HG03460 (cell line): ENCODE measurements at regions not wholly inside any gene's neighbourhood (a gene's known extent, or its start where the extent isn't known, plus 50 kb on each side); places are given as distances from the start of the nearest gene placed in this dataset.

ENCODE experiments used
- ATAC-seq: cut with Tn5 transposase; IDR thresholded peaks from one replicate; pipeline ENCODE4 v1.9.1; 2021; ENCODE audit not compliant: unreplicated experiment

- no peak for ATAC-seq
Observed at GRCh38 chr21:36554411-36555157, 74.7 kb upstream of the CLDN14 start.

- ATAC-seq = no peak
Observed at GRCh38 chr21:36555199-36555800, 75.4 kb upstream of the CLDN14 start.

GRCh38 chr21:36557316-36557715, 77.4 kb upstream of the CLDN14 start:
- no peak for ATAC-seq

DNA sequence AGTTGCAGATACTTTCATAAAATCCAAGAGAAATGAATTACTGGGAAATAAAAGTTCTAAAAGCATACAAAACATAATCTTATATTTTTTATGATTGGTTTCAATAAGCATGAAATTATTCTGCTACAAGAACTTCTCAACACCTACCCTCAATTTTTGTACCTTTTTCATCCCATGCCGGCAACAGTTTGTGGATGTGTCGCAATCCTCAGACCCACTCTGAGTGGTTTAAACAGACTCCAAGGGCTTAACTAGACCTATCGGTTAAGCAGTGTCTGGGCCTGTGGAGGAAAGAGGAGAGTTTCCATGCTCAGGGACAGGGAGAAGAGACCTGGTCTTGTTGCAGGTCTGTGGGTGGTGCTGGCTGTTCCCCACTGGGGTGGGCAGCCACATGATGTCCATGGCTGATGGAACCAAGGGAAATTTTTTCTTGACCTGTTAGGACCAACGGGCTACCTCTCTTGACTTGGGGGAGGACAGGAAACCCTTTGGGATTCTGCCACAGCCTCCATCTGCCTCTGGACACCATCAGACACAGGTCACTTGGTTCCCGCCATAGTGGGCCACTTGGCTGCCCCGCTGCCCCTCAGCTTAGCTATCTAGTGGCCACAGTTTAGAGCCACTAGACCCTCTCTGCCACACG, 81.1 kb upstream of the CLDN14 start:
- ATAC-seq = no peak

- ATAC-seq = no peak
Observed at GRCh38 chr21:36563341-36563926, 83.5 kb upstream of the CLDN14 start.

DNA sequence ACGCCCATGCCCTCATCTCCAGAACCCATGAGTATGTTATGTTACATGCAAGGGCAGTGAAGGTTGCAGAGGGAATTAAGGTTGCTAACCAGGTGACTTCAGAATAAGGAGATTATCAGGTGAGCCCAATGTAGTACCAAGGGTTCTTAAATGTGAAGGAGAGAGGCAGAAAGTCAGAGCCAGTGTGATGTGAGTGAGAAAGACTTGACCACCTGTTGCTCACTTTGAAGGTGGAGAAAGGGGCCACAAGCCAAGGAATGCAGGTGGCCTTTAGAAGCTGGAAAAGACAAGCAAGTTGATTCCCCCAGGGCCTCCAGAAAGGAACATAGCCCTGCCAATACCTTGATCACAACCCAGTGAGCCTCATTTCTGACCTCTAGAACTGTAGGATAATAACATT, 84.7 kb upstream of the CLDN14 start:
- no peak for ATAC-seq

DNA sequence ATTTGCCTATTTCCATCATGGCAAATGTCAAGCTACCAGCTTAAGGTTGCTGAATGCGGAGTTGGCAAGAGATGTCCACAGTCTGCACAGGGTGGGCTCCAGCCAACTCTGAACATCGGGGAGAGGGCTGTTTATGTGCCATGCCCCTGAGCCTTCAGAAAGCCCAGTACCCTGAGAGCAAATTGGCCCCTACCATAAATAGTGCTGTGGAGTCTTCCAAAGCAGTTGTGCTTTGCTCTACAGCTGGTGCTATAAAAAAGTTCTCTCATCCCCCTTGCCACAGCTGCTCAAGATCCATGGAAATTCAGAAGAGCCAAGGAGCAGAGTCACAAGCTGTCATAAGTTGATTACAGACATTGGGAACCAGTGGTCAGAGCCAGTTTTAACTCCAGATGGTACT, 85.6 kb upstream of the CLDN14 start:
- ATAC-seq = no peak

DNA sequence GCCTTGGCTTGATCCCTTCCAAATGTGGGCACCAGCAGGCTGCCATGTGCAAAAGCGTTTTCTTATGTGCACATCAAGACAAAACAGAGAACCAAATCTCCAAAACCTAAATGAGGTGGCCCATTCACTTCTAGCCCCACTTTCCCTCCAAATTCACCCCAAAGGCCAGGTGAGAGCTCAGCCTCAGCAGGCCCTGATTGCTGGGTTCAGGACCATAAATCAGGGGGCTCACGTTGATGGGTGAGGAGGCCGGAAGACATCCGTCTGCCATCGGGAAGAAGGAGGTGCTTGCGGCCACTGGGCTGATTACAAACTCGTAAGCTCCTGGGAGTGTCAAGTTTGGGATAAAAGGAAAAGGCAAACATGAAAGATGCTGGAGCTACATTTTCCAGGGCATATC, 86.7 kb upstream of the CLDN14 start:
- no peak for ATAC-seq

GRCh38 chr21:36567216-36567885, 87.4 kb upstream of the CLDN14 start:
- ATAC-seq = no peak

GRCh38 chr21:36569511-36569910, 89.6 kb upstream of the CLDN14 start:
- ATAC-seq = no peak

DNA sequence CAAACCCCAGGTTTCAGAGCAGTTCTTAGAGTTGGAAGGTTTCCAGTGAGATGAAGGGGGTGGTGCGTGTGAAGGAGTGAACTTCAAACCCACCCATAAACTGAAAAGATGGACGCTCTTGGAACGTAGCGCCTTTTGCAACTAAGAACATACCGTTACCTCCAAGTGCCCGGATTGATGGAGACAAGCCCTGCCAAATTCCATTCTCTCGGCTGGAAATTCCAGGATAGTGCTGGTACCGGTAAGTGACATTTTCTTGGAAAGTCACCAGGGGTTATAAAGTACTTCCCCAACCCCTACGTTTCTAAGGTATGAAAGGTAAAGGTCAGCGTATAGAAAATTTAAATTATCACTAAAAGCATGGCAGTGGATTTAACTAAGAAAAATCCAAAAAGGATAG, 91.6 kb upstream of the CLDN14 start:
- ATAC-seq = no peak

DNA sequence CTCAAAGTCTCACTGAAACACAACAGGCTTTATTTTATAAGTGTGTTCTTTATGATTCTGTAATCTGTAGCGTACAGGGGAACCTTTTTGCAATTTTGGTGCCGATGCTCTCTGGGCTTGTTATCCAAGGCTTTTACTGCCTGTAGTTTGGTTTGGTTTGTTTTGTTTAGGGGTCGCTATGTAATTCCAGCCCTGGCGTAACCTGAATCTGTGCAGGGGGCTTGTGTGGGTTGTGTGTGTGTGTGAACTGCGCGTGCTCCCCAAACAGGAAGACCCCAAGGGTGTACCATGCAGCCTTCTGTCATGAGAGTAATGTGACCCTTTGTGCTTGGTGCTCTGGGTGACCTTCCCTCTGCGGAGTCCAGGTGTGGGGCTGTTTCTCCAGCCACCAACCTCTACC, 92.1 kb upstream of the CLDN14 start:
- ATAC-seq = no peak

GRCh38 chr21:36575306-36575705, 95.4 kb upstream of the CLDN14 start:
- no peak for ATAC-seq

GRCh38 chr21:36576441-36576840, 96.5 kb upstream of the CLDN14 start:
- ATAC-seq = no peak

- ATAC-seq = no peak
Observed at GRCh38 chr21:36579898-36580297, 100.0 kb upstream of the CLDN14 start.

DNA sequence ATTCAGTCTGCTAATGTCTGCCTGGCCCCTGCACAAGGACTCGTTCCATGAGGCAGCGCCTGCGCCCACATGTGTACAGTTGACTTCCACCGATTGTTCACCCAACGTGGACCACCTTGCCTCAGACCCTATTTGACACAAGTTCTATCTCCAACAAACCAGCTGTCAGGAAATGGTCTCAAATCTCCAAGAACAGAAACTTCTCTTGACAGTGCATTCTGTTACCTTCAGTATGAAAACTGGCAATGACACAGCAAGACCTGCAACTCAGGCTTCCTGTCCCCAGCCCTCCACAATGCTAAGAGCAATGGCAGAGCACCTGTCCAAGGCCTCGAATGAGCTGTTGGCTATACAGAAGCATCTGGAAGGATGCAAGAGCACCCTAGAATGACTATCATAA, 102.3 kb upstream of the CLDN14 start:
- ATAC-seq = no peak

DNA sequence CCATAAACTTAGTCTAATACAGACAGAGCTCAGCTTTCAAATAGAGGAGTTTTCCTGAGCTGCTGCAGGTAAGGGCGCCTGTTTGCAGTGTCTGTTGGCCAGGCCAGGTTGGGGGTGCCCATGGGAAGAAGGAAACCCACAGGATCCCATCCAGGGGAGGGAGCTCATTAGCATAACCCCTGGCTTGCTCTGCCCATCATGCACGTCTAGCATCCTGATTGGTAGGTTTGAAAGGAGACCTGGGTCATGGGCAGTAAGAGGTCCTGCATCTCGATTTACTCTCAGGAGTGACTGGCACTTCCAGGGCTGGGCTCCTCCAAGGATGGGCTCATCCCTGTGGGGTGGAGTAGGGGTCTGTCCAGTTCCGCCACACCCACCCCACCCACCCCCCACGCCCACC, 103.7 kb upstream of the CLDN14 start:
- no peak for ATAC-seq

DNA sequence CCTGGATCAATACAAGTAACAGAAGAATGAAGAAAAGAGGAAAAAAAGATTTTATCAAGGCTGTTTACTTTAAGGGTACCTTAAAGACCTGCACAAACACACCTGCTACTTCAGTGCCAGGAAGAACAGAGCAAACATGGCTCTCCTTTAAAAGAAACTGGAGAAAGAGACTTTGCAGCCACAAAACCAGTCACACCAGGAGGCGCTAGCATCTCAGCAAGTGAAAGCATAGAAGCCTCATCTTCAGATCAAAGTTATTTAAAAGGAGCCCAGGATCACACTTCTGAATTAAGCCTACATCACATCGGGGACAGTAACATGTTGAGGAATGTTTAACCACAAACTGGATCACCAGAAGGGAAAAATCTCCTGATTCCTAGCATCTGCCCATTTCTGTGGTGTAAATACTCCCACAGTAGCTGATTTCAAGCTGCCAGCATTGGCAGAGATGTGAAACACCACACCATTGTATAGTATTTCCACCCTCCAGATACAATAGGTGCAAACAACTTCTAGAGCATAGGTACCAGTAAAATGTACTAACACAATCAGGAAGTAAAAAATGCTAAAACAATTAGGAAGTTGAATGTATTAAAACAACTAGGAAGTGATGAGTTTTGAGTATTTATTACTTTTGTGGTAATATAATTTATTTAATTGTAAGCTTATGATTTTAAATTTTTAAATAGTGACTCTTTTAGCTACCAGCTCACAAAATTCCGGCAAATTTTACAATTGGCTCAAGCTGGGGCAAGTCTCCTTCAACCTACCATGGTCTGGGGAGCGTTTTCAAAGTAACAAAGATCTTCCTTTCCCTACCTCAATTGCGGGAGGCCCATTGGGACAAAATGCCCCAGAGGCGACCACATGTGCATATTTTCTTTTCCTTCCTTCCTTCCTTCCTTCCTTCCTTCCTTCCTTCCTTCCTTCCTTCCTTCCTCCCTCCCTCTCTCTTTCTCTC, 105.3 kb upstream of the CLDN14 start:
- no peak for ATAC-seq

GRCh38 chr21:36587388-36587787, 107.5 kb upstream of the CLDN14 start:
- ATAC-seq = no peak

DNA sequence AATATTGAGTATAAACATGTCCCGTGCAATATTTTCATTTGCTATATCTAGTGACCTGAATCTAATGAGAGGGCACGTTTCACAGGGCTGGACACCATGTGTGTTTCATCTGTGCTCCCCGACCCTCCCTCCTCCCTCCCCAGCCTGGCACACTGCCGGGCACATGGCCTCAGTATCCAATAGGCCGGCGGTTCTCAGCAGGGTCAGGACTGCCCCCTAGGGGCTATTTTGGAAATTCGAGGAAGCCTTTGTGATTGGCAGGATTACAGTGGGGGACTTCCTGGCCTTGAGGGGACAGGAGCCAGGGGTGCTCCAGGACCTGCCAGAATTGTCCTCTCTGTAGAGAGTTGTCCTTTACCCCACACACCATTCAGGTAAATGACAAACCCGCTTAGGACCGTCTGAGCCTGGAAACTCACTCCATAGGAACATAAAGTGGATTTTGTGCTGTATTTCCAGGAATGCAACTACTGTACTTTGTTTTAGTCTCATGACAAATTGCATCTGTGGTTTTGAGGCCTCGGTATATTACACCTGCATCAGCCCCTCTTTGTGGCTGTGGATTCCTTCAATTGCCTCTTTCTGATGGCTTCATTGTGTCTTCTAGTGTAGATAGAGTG, 109.5 kb upstream of the SIM2 start:
- no peak for ATAC-seq
